H1 (cell line): ENCODE measurements at regions not wholly inside any gene's neighbourhood (a gene's known extent, or its start where the extent isn't known, plus 50 kb on each side); places are given as distances from the start of the nearest gene placed in this dataset.

ENCODE experiments used
- CTCF ChIA-PET: fragments of 300-600 bp; sonication (Branson Sonifier 250); formaldehyde crosslinking; loops from one replicate; lab custom pipeline; 2021; ENCODE audit not compliant: partially characterized antibody; lab: Charles Lee
- POLR2A ChIA-PET: fragments of 300-600 bp; sonication (Branson Sonifier 250); formaldehyde crosslinking; loops from one replicate; lab custom pipeline; 2021; ENCODE audit warnings: inconsistent platforms; ENCODE audit not compliant: partially characterized antibody; lab: Charles Lee
- DNase-seq, 2 experiments: peaks; one replicate each; pipeline versions ENCODE4 v3.0.0 to v3.0.0-alpha.2; 2010 to 2022; ENCODE audit warnings: low spot score in 2 of 2, low read depth in 1 of 2, mixed read lengths in 1 of 2
- FAIRE-seq: peaks from 2 replicates; lab custom pipeline; 2011; peaks lifted over from hg19 to GRCh38; lab: Jason Lieb, UNC
- H2AFZ ChIP-seq: 2 replicates; pipeline ENCODE4 v1.8.1; 2012; ENCODE audit warnings: low read length, inconsistent platforms
- H2AK5ac ChIP-seq: 2 replicates; pipeline ENCODE4 v1.6.1; 2013; ENCODE audit warnings: low read depth, low read length
- H2BK120ac ChIP-seq: replicated peaks from 2 replicates; pipeline ENCODE3; 2013; ENCODE audit warnings: low read depth, low read length, inconsistent platforms
- H2BK12ac ChIP-seq: 2 replicates; pipeline ENCODE4 v1.6.1; 2013; ENCODE audit warnings: low read depth, low read length
- H2BK15ac ChIP-seq: 2 replicates; pipeline ENCODE4 v1.6.1; 2013; ENCODE audit warnings: low read length
- H2BK20ac ChIP-seq: 2 replicates; pipeline ENCODE4 v1.6.1; 2013; ENCODE audit warnings: low read length
- H2BK5ac ChIP-seq: 2 replicates; pipeline ENCODE4 v1.6.1; 2013; ENCODE audit warnings: low read depth, low read length
- H3K14ac ChIP-seq: 2 replicates; pipeline ENCODE4 v1.6.1; 2013; ENCODE audit warnings: inconsistent platforms; ENCODE audit not compliant: insufficient read length
- H3K18ac ChIP-seq: 2 replicates; pipeline ENCODE4 v1.6.1; 2013; ENCODE audit warnings: low read length; ENCODE audit errors: extremely low read depth
- H3K23ac ChIP-seq: 2 replicates; pipeline ENCODE4 v1.6.1; 2013; ENCODE audit warnings: inconsistent platforms; ENCODE audit not compliant: insufficient read length
- H3K23me2 ChIP-seq: 2 replicates; pipeline ENCODE4 v1.6.1; 2013; ENCODE audit warnings: low read depth, low read length
- H3K27ac ChIP-seq: 2 replicates; pipeline ENCODE4 v1.6.1; 2011; ENCODE audit warnings: low read depth, low read length, inconsistent platforms
- H3K27me3 ChIP-seq, 4 experiments: replicated peaks in 1 of 4; 1 replicate in 1 of 4; 2 replicates in 3 of 4; pipeline versions ENCODE4 v1.6.1 to v1.8.1; 2011 to 2013; ENCODE audit warnings: low read length in 3 of 4, mild to moderate bottlenecking in 3 of 4, inconsistent platforms in 2 of 4, mixed read lengths in 2 of 4, moderate library complexity in 1 of 4; ENCODE audit not compliant: control insufficient read depth in 3 of 4, insufficient read depth in 3 of 4; ENCODE audit errors: extremely low read depth in 1 of 4
- H3K36me3 ChIP-seq, 4 experiments: 2 replicates each; pipeline versions ENCODE4 v1.6.1 to v1.8.1; 2011 to 2013; ENCODE audit warnings: mild to moderate bottlenecking in 4 of 4, low read length in 3 of 4, moderate library complexity in 2 of 4, control low read depth in 1 of 4, inconsistent platforms in 1 of 4; ENCODE audit not compliant: insufficient read depth in 4 of 4, control insufficient read depth in 2 of 4
- H3K4ac ChIP-seq: replicated peaks from 2 replicates; pipeline ENCODE3; 2013; ENCODE audit warnings: low read length, low read depth, mixed read lengths, inconsistent platforms; ENCODE audit not compliant: insufficient read length
- H3K4me1 ChIP-seq, 4 experiments: replicated peaks in 1 of 4; 1 replicate in 1 of 4; 2 replicates in 3 of 4; pipeline versions ENCODE4 v1.6.1 to v1.8.1; 2011 to 2013; ENCODE audit warnings: low read length in 3 of 4, inconsistent platforms in 2 of 4, mixed read lengths in 1 of 4; ENCODE audit not compliant: insufficient read depth in 4 of 4, control insufficient read depth in 3 of 4
- H3K4me2 ChIP-seq, 2 experiments: 2 replicates each; pipeline versions ENCODE4 v1.6.1 to v1.8.1; 2011 to 2013; ENCODE audit warnings: low read depth in 2 of 2, low read length in 2 of 2, control low read depth in 1 of 2, inconsistent platforms in 1 of 2, mild to moderate bottlenecking in 1 of 2; ENCODE audit not compliant: insufficient read depth in 1 of 2
- H3K4me3 ChIP-seq, 4 experiments: fragments of 200-600, 300-600 bp in 1 of 4; sonication (generic), shearing (Covaris generic), sonication (Bioruptor Twin) in 1 of 4; 2 replicates each; pipeline versions ENCODE4 v1.5.1 to v1.8.1; 2011 to 2016; ENCODE audit warnings: low read length in 4 of 4, low read depth in 3 of 4, control low read depth in 2 of 4, inconsistent platforms in 2 of 4, mild to moderate bottlenecking in 2 of 4, mixed read lengths in 1 of 4, moderate library complexity in 1 of 4; ENCODE audit not compliant: insufficient read depth in 2 of 4; ENCODE audit errors: extremely low read depth in 1 of 4
- H3K56ac ChIP-seq: replicated peaks from 2 replicates; pipeline ENCODE3; 2013; ENCODE audit warnings: low read depth, mild to moderate bottlenecking, mixed read lengths, low read length, inconsistent platforms; ENCODE audit not compliant: insufficient read length
- H3K79me1 ChIP-seq: 2 replicates; pipeline ENCODE4 v1.6.1; 2013; ENCODE audit warnings: low read depth, low read length, control low read depth
- H3K79me2 ChIP-seq, 2 experiments: 2 replicates each; pipeline versions ENCODE4 v1.6.1 to v1.8.1; 2012 to 2013; ENCODE audit warnings: low read length in 2 of 2, mild to moderate bottlenecking in 2 of 2, inconsistent platforms in 1 of 2; ENCODE audit not compliant: insufficient read depth in 2 of 2, control insufficient read depth in 1 of 2
- H3K9ac ChIP-seq, 4 experiments: replicated peaks in 1 of 4; 1 replicate in 1 of 4; 2 replicates in 3 of 4; pipeline versions ENCODE4 v1.6.1 to v1.8.1; 2011 to 2013; ENCODE audit warnings: low read depth in 3 of 4, low read length in 3 of 4, control low read depth in 2 of 4, mild to moderate bottlenecking in 2 of 4, moderate library complexity in 2 of 4, inconsistent platforms in 1 of 4; ENCODE audit errors: extremely low read depth in 1 of 4
- H3K9me3 ChIP-seq, 2 experiments: 2 replicates each; pipeline versions ENCODE4 v1.6.1 to v1.8.1; 2012 to 2013; ENCODE audit warnings: mild to moderate bottlenecking in 2 of 2, moderate library complexity in 2 of 2, control low read depth in 1 of 2, inconsistent platforms in 1 of 2, low read depth in 1 of 2, low read length in 1 of 2, mixed read lengths in 1 of 2; ENCODE audit not compliant: insufficient read depth in 2 of 2
- H4K20me1 ChIP-seq, 2 experiments: replicated peaks in 1 of 2; 2 replicates each; pipeline versions ENCODE3 to v1.8.1; 2011 to 2013; ENCODE audit warnings: inconsistent platforms in 2 of 2, low read length in 2 of 2, mild to moderate bottlenecking in 1 of 2; ENCODE audit not compliant: insufficient read depth in 2 of 2, control insufficient read depth in 1 of 2
- H4K5ac ChIP-seq: 2 replicates; pipeline ENCODE4 v1.6.1; 2013; ENCODE audit warnings: low read length, low read depth, mixed read lengths, inconsistent platforms; ENCODE audit not compliant: insufficient read length
- H4K8ac ChIP-seq: 2 replicates; pipeline ENCODE4 v1.8.0; 2013; ENCODE audit warnings: mild to moderate bottlenecking, moderate library complexity, low read length, inconsistent platforms; ENCODE audit not compliant: insufficient read depth; ENCODE audit errors: extremely low read depth
- H4K91ac ChIP-seq: replicated peaks from 2 replicates; pipeline ENCODE3; 2013; ENCODE audit warnings: low read length, mixed read lengths, inconsistent platforms; ENCODE audit not compliant: insufficient read length
- GABPA ChIP-seq: IDR thresholded peaks from 2 replicates; pipeline ENCODE4 v1.6.1; 2011; ENCODE audit warnings: mild to moderate bottlenecking, low read length, moderate library complexity, borderline replicate concordance; ENCODE audit not compliant: insufficient read depth
- SP2 ChIP-seq: IDR thresholded peaks from 2 replicates; pipeline ENCODE4 v1.6.1; 2012; ENCODE audit warnings: mild to moderate bottlenecking, low read length, inconsistent platforms
- TAF7 ChIP-seq: optimal IDR thresholded peaks from 2 replicates; pipeline ENCODE3; 2011; ENCODE audit warnings: low read depth, mild to moderate bottlenecking, inconsistent platforms, low read length, moderate library complexity, borderline replicate concordance
- TF ChIP-seq, protein P1 (sequence below): IDR thresholded peaks from 2 replicates; pipeline ENCODE4 v1.6.1; 2012; ENCODE audit warnings: inconsistent platforms

GRCh38 chr4:134867027-134867426 is 665.4 kb upstream of the PABPC4L start:
- Histone ChIP-seq H3K27ac (no peak overlapping the region), H4K8ac (no peak overlapping the region), H3K4me2 (no peak overlapping the region), H4K91ac (no peak overlapping the region), H3K23ac (no peak overlapping the region), H3K9ac (no peak overlapping the region), H3K27me3 (no peaks in the 10 kb centered on the region), H3K4me1 (no peaks in the 10 kb centered on the region), H3K79me2 (no peaks in the 10 kb centered on the region), H3K23me2 (no peaks in the 10 kb centered on the region), H3K4me3 (no peak overlapping the region), H2AFZ (no peak overlapping the region), H4K5ac (no peak overlapping the region), H2BK15ac (no peak overlapping the region), H3K18ac (no peak overlapping the region), H3K79me1 (no peaks in the 10 kb centered on the region), H3K14ac (no peak overlapping the region), H2BK12ac (no peak overlapping the region), H2AK5ac (no peak overlapping the region), H2BK20ac (no peak overlapping the region), H3K36me3 (no peaks in the 10 kb centered on the region), H2BK5ac (no peak overlapping the region), H2BK120ac (no peak overlapping the region), H3K56ac (no peak overlapping the region), H4K20me1 (no peaks in the 10 kb centered on the region), H3K9me3 (no peaks in the 10 kb centered on the region), H3K4ac (no peak overlapping the region)
- TF ChIP-seq SP2 (no peak), GABPA (no peak), TAF7 (no peak)
- TF ChIP-seq, protein P1, sequence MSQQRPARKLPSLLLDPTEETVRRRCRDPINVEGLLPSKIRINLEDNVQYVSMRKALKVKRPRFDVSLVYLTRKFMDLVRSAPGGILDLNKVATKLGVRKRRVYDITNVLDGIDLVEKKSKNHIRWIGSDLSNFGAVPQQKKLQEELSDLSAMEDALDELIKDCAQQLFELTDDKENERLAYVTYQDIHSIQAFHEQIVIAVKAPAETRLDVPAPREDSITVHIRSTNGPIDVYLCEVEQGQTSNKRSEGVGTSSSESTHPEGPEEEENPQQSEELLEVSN, result no peak
- DNase-seq (no peak), FAIRE-seq (no peak)
- CTCF ChIA-PET, result no interaction called here
- POLR2A ChIA-PET, result no interaction called here
